ENCODE measurements at regions not wholly inside any gene's neighbourhood (a gene's known extent, or its start where the extent isn't known, plus 50 kb on each side); places are given as distances from the start of the nearest gene placed in this dataset.

GRCh38 chr12:71222436-71222835 lies 64.6 kb upstream of the TSPAN8 start:
- no peaks in the 10 kb centered on the region for H3K27me3 Mint-ChIP-seq (ENCODE audit: low read depth)
- Histone ChIP-seq H3K14ac (ENCODE audit: insufficient read depth, low read length) (no peak overlapping the region), H3T11ph (ENCODE audit: low read length) (no peak overlapping the region), H3K4ac (ENCODE audit: low read depth, low read length) (no peak overlapping the region), H2AFZ (ENCODE audit: low read length) (no peak overlapping the region), H3K18ac (ENCODE audit: insufficient read length, low read depth, low read length) (no peak overlapping the region), H3K23ac (ENCODE audit: insufficient read length, low read depth, low read length) (no peak overlapping the region), H4K8ac (replicated peaks; ENCODE audit: insufficient read length, low read depth, low read length) (no peak overlapping the region), H3K27ac (ENCODE audit: insufficient read length, low read depth, low read length) (no peak overlapping the region), H3K56ac (ENCODE audit: insufficient read length, low read depth, low read length) (no peak overlapping the region), H2BK20ac (ENCODE audit: low read depth, low read length, poor library complexity, severe bottlenecking) (no peak overlapping the region), H3K4me1 (ENCODE audit: insufficient read depth, low read length) (no peaks in the 10 kb centered on the region), H4K91ac (ENCODE audit: insufficient read length, low read depth, low read length) (no peak overlapping the region), H4K20me1 (ENCODE audit: control insufficient read depth, insufficient read depth, insufficient read length) (no peaks in the 10 kb centered on the region), H3K23me2 (ENCODE audit: insufficient read length, low read depth, low read length, poor library complexity, severe bottlenecking) (no peaks in the 10 kb centered on the region), H3K9ac (ENCODE audit: extremely low read depth, insufficient read length, low read length) (no peak overlapping the region), H3K27me3 (ENCODE audit: insufficient read depth, low read length) (no peaks in the 10 kb centered on the region), H3K9me3 (ENCODE audit: control insufficient read depth, low read depth, low read length) (no peaks in the 10 kb centered on the region), H2BK12ac (ENCODE audit: insufficient read length, low read depth, low read length) (no peak overlapping the region), H2AK5ac (ENCODE audit: insufficient read length, low read length) (no peak overlapping the region), H3K4me2 (ENCODE audit: insufficient read depth, insufficient read length, low read length) (no peak overlapping the region), H3K79me2 (ENCODE audit: insufficient read depth, low read length) (no peaks in the 10 kb centered on the region), H3K79me1 (ENCODE audit: insufficient read depth, low read depth, low read length, poor library complexity, severe bottlenecking) (no peaks in the 10 kb centered on the region), H4K5ac (ENCODE audit: insufficient read length, low read depth, low read length) (no peak overlapping the region), H2BK15ac (ENCODE audit: low read depth, low read length) (no peak overlapping the region), H2BK120ac (ENCODE audit: low read depth, low read length, poor library complexity, severe bottlenecking) (no peak overlapping the region), H2BK5ac (ENCODE audit: insufficient read length, low read length) (no peak overlapping the region)
- no peaks in the 10 kb centered on the region for H3K9me3 Mint-ChIP-seq
- TF ChIP-seq, protein P1, sequence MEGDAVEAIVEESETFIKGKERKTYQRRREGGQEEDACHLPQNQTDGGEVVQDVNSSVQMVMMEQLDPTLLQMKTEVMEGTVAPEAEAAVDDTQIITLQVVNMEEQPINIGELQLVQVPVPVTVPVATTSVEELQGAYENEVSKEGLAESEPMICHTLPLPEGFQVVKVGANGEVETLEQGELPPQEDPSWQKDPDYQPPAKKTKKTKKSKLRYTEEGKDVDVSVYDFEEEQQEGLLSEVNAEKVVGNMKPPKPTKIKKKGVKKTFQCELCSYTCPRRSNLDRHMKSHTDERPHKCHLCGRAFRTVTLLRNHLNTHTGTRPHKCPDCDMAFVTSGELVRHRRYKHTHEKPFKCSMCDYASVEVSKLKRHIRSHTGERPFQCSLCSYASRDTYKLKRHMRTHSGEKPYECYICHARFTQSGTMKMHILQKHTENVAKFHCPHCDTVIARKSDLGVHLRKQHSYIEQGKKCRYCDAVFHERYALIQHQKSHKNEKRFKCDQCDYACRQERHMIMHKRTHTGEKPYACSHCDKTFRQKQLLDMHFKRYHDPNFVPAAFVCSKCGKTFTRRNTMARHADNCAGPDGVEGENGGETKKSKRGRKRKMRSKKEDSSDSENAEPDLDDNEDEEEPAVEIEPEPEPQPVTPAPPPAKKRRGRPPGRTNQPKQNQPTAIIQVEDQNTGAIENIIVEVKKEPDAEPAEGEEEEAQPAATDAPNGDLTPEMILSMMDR (conservative IDR thresholded peaks at IDR 0.05), result no peak
- H3K4me3 Mint-ChIP-seq, result no peak overlapping the region
- no peaks in the 10 kb centered on the region for H3K36me3 Mint-ChIP-seq (ENCODE audit: insufficient read depth in 1 of 3, low read depth in 3 of 3)
- no peaks in the 10 kb centered on the region for H3K4me1 Mint-ChIP-seq
- no CpG with 5 or more reads among the region's 4 CpGs for WGBS (ENCODE audit: extremely low coverage, insufficient read length, low lambda C conversion rate)
- DNase-seq, result no peak
- no peak overlapping the region for H3K27ac Mint-ChIP-seq
